ENCODE measurements at regions not wholly inside any gene's neighbourhood (a gene's known extent, or its start where the extent isn't known, plus 50 kb on each side); places are given as distances from the start of the nearest gene placed in this dataset.

DNA sequence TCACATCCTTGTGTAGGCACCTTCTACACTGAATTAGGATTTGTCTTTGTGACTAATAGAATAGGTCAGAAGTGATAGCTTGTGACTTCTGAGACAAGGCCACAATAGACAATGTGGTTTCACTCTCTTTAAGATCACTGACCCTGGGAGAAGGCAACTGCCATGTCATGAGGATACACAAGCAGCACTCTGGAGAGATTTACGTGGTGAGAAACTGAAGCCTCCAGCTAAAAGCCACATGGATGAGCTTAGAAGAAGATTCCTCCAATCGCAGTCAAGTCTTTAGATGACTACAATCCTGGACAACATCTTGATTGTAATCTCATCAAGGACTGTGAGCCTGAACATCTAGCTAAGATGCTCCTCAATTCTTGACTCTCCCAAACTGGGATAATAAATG, 206.6 kb downstream of the ESM1 start:
- no peak overlapping the region for H3K4me3 ChIP-seq
- no peaks in the 10 kb centered on the region for H3K36me3 ChIP-seq
- no peak overlapping the region for H3K27ac ChIP-seq
- H3K4me1 ChIP-seq: no peaks in the 10 kb centered on the region
- DNase-seq (ENCODE audit: low spot score): no peak
- peaks cover 0 to 8% of the 10 kb centered on the region in 2 donors for H3K9me3 ChIP-seq
- TF ChIP-seq, protein P1, sequence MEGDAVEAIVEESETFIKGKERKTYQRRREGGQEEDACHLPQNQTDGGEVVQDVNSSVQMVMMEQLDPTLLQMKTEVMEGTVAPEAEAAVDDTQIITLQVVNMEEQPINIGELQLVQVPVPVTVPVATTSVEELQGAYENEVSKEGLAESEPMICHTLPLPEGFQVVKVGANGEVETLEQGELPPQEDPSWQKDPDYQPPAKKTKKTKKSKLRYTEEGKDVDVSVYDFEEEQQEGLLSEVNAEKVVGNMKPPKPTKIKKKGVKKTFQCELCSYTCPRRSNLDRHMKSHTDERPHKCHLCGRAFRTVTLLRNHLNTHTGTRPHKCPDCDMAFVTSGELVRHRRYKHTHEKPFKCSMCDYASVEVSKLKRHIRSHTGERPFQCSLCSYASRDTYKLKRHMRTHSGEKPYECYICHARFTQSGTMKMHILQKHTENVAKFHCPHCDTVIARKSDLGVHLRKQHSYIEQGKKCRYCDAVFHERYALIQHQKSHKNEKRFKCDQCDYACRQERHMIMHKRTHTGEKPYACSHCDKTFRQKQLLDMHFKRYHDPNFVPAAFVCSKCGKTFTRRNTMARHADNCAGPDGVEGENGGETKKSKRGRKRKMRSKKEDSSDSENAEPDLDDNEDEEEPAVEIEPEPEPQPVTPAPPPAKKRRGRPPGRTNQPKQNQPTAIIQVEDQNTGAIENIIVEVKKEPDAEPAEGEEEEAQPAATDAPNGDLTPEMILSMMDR (IDR thresholded peaks at IDR 0.05): no peak
- H3K27me3 ChIP-seq: no peaks in the 10 kb centered on the region

DNA sequence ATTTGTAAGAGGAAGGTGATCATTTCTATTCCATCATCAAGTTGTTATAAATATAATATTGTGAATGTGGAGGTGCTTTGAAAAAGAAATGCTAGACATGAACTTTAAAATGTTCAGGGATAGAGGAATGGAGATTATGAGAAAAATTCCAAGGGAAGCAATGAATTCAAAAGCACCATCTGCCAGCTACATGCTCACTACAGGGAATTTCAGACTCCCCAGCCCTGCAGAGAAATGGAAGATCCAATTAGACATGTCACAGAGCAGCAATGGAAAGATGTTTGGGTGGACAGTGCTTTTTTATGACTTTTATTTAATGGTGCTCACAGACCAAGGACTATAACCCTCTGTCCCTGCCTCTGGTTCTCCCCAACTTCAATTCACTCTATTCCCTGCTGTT, 209.7 kb downstream of the ESM1 start:
- Histone ChIP-seq H3K4me3 (no peak overlapping the region), H3K4me1 (no peaks in the 10 kb centered on the region), H3K36me3 (no peaks in the 10 kb centered on the region), H3K27me3 (no peaks in the 10 kb centered on the region), H3K27ac (no peak overlapping the region), H3K9me3 (no peaks in the 10 kb centered on the region)
- TF ChIP-seq, protein P1 (IDR thresholded peaks at IDR 0.05): no peak
- DNase-seq (ENCODE audit: low spot score): no peak

DNA sequence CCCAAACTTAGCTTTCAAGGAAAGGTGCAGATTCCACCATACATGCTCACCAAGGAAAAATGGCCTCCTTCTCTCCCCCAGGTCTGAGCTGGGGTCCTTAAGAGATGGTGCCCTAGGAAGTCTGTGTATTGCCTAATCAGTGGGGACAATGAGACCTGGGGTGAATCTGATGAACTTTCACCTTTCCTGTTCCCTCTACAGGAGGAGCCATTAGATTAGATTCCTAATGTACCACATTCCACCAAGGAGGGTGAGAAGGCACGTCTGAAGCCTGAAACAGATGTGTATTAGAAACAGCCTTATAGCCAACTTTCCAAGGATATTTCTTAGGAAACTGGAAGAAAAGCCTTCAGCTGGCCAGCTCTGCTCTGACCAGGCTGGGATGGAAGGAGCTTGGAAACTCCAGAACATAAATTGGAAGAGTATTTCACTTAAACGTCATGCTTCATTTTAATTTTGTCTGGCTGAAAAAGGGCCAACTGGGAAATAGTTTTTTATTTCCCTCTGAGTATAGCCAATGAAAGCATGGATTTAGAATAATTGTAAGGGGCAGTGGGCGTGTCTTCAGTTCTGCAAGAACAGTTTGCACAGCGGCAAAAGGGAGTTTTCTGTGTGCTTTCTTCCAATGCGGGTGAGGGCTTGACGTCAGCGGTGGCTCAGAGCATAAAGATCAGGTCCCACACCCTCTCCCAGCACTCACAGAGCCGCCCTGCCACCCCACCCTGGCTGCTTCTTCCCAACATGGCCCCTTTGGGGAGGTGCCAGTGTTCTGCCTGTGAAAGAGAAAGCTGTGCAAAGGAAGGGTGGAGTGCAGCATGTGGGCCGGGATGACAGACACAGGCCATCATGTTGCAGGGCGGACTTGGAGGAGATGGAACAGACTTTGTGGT, 210.9 kb downstream of the ESM1 start:
- no peak overlapping the region for H3K4me3 ChIP-seq
- peak overlapping the region in 1 of 2 donors; percentile 34 for H3K27ac ChIP-seq
- H3K9me3 ChIP-seq: no peaks in the 10 kb centered on the region
- H3K4me1 ChIP-seq: no peaks in the 10 kb centered on the region
- H3K36me3 ChIP-seq: no peaks in the 10 kb centered on the region
- peak; percentile 90 for DNase-seq (ENCODE audit: low spot score)
- no peaks in the 10 kb centered on the region for H3K27me3 ChIP-seq
- TF ChIP-seq, protein P1 (IDR thresholded peaks at IDR 0.05): no peak

DNA sequence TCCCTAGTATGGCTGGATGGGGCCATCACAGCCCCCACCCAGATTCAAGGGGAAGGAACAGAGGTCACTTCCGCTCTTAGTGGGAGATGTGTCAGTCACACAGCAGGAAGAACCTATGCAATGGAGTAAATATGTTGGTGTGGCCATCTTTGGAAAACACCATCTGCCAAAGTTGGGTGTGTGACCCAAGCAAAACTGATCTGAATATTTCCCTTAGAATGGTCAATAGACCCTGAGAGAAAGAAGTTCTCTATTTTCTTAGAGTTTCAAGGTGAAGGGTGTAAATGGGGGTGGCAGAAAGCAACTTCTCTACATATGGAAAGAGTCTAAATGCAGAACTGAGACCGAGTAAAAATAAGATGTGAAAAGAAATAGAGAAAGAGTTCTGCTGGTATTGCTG, 212.7 kb downstream of the ESM1 start:
- H3K4me3 ChIP-seq: no peak overlapping the region
- TF ChIP-seq, protein P1 (IDR thresholded peaks at IDR 0.05): no peak
- no peak overlapping the region for H3K27ac ChIP-seq
- no peak for DNase-seq (ENCODE audit: low spot score)
- H3K27me3 ChIP-seq: no peaks in the 10 kb centered on the region
- H3K4me1 ChIP-seq: no peaks in the 10 kb centered on the region
- H3K9me3 ChIP-seq: no peaks in the 10 kb centered on the region
- no peaks in the 10 kb centered on the region for H3K36me3 ChIP-seq

DNA sequence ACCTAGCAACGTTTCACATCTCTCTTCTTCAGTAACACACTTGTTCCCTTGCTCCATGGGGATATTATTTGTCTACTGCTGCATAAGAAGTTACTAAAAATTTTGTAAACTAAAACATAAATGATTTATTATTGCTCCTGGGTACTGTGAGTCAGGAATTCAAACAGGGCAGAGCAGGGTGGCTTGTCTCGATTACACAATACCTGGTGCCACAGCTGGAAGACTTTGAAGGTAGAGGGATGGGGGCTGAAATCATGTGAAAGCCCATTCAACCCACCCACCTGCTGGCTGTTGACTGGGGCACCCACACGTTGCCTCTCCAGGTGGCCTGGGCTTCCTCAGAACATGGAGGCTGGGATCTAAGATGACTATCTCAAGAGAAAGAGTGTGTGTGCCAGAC, 213.2 kb downstream of the ESM1 start:
- no peak overlapping the region for H3K4me3 ChIP-seq
- no peaks in the 10 kb centered on the region for H3K4me1 ChIP-seq
- no peak overlapping the region for H3K27ac ChIP-seq
- no peaks in the 10 kb centered on the region for H3K27me3 ChIP-seq
- no peaks in the 10 kb centered on the region for H3K9me3 ChIP-seq
- TF ChIP-seq, protein P1 (IDR thresholded peaks at IDR 0.05): no peak
- no peaks in the 10 kb centered on the region for H3K36me3 ChIP-seq
- DNase-seq (ENCODE audit: low spot score): no peak

DNA sequence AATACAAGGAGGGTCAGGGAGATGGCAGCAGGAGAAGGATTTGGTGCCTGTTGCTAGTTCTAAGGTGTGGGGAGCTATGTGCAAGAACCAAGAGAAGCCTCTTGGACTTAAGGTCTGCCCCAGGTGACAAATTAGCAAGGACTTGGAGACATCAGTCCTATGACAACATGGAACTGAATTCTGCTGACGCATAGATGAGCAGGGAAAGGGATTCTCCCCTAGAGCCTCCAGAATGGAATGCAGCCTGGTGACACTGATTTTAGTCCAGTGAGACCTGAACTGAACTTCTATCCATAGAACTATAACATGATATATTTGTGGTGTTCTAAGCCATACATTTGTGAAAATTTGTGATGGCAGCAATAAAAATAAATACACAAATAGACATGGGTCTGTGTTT, 215.6 kb downstream of the ESM1 start:
- Histone ChIP-seq H3K9me3 (no peaks in the 10 kb centered on the region), H3K4me3 (no peak overlapping the region), H3K36me3 (no peaks in the 10 kb centered on the region), H3K27me3 (no peaks in the 10 kb centered on the region), H3K4me1 (no peaks in the 10 kb centered on the region), H3K27ac (no peak overlapping the region)
- DNase-seq (ENCODE audit: low spot score): no peak
- TF ChIP-seq, protein P1 (IDR thresholded peaks at IDR 0.05): no peak

Data from right atrium auricular region (tissue), 2 donors.